T-helper 1 cell treated with Interleukin-12 subunit alpha and Interleukin-12 subunit beta and Interleukin-4 antibody, amounts not matched to agents 30 μg/mL and 1 μg/mL, for 36 hours (primary cell): ENCODE measurements at regions not wholly inside any gene's neighbourhood (a gene's known extent, or its start where the extent isn't known, plus 50 kb on each side); places are given as distances from the start of the nearest gene placed in this dataset.

Source experiments
- H3K27ac Mint-ChIP-seq: one replicate; pipeline ENCODE4 v1.8.0; 2021; ENCODE audit warnings: mild to moderate bottlenecking, mixed read lengths
- H3K27me3 Mint-ChIP-seq: one replicate; pipeline ENCODE4 v1.8.0; 2021; ENCODE audit warnings: low read depth, mixed read lengths
- H3K36me3 Mint-ChIP-seq: one replicate; pipeline ENCODE4 v1.8.0; 2021; ENCODE audit warnings: low read depth, mixed read lengths
- H3K4me1 Mint-ChIP-seq: one replicate; pipeline ENCODE4 v1.8.0; 2021; ENCODE audit warnings: low read depth, mixed read lengths
- H3K4me3 Mint-ChIP-seq: one replicate; pipeline ENCODE4 v1.8.0; 2021; ENCODE audit warnings: mild to moderate bottlenecking, moderate library complexity, mixed read lengths
- H3K9me3 Mint-ChIP-seq: one replicate; pipeline ENCODE4 v1.8.0; 2021; ENCODE audit warnings: mixed read lengths

DNA sequence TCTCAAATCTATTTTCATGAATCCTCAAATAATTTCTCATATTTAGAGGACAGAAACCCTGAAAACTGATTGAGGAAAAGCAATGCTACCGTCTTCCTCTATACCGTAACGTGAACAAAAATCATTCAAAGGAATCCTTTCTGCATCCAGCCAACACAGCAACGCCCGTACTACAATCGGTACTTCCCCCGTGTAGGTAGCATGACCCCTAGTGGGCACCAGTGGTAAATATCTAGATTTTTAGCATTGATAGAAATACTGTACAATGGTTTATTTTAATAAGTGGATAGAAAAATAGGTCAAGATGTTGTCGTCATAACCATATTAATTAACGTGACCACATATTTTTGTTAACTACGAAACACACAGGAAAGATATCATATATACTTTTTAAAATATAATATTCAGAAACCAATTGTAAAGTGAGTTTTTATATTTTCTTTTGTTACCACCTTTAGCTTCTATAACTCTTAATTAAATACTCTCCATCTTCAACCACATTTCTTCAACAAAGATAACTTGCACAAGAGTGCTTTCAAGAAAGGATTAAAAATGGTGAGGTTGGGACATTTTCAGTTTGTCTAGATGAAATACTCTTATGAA lies 194.1 kb downstream of the SS18 start:
- no peaks in the 10 kb centered on the region for H3K36me3 Mint-ChIP-seq
- H3K4me3 Mint-ChIP-seq = no peak overlapping the region
- H3K9me3 Mint-ChIP-seq = no peaks in the 10 kb centered on the region
- H3K27me3 Mint-ChIP-seq = peaks cover 15% of the 10 kb centered on the region
- no peak overlapping the region for H3K27ac Mint-ChIP-seq
- no peaks in the 10 kb centered on the region for H3K4me1 Mint-ChIP-seq

DNA sequence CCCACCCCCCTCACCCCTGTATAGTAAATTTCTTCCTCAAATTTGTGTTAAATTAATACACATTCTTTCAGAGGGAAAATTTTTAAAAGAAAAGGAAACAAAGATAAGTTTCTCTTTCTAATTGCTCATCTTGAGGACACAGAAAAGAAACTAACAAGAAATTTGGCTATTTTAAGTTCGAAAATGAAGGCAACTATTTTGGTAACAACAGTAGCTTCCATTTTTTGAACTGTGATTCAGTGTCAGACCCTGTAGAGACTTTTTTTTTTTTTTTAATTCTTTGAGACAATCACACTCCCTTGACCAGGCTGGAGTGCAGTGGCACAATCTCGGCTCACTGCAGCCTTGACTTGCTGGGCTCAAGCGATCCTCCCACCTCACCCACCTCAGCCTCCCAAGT lies 194.9 kb downstream of the SS18 start:
- no peak overlapping the region for H3K4me3 Mint-ChIP-seq
- no peaks in the 10 kb centered on the region for H3K36me3 Mint-ChIP-seq
- H3K27ac Mint-ChIP-seq = no peak overlapping the region
- peaks cover 15% of the 10 kb centered on the region for H3K27me3 Mint-ChIP-seq
- H3K4me1 Mint-ChIP-seq = no peaks in the 10 kb centered on the region
- no peaks in the 10 kb centered on the region for H3K9me3 Mint-ChIP-seq

DNA sequence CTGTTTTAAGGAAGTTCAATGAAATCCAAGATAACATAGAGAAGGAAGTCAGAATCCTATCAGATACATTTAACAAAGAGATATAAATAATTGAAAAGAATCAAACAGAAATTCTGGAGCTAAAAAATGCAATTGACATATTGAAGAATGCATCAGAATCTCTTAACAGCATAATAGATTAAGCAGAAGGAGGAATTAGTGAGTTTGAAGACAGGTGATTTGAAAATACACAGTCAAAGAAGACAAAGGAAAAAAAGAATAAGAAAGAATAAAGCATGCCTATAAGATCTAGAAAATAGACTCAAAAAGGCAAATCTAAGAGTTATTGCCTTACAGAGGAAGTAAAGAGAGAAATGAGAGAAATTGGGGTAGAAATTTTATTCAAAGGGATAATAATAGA lies 204.1 kb downstream of the SS18 start:
- peaks cover 6% of the 10 kb centered on the region for H3K9me3 Mint-ChIP-seq
- H3K4me1 Mint-ChIP-seq = no peaks in the 10 kb centered on the region
- H3K36me3 Mint-ChIP-seq = no peaks in the 10 kb centered on the region
- no peak overlapping the region for H3K4me3 Mint-ChIP-seq
- no peak overlapping the region for H3K27ac Mint-ChIP-seq
- peaks cover 4% of the 10 kb centered on the region for H3K27me3 Mint-ChIP-seq

DNA sequence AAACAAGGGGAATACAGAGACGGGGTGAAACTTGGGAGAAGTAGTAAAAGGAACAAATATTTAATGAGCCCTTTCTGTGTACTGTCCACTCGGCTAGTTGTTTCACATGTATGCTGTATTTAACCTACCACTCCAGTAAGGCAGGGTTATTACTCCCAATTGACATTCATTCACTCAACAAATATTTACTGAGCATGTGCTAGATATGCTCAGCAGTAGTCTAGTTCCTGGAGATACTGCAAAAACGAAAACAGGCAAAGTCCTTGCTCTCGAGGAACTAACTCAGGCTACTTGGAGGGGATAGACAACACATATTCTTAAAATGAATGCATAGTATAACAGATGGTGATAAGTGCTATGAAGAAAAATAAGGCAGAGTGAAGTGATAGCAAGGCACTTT lies 207.3 kb downstream of the SS18 start:
- H3K4me3 Mint-ChIP-seq = no peak overlapping the region
- H3K4me1 Mint-ChIP-seq = no peaks in the 10 kb centered on the region
- no peak overlapping the region for H3K27ac Mint-ChIP-seq
- peaks cover 6% of the 10 kb centered on the region for H3K9me3 Mint-ChIP-seq
- no peaks in the 10 kb centered on the region for H3K36me3 Mint-ChIP-seq
- peaks cover 2% of the 10 kb centered on the region for H3K27me3 Mint-ChIP-seq

DNA sequence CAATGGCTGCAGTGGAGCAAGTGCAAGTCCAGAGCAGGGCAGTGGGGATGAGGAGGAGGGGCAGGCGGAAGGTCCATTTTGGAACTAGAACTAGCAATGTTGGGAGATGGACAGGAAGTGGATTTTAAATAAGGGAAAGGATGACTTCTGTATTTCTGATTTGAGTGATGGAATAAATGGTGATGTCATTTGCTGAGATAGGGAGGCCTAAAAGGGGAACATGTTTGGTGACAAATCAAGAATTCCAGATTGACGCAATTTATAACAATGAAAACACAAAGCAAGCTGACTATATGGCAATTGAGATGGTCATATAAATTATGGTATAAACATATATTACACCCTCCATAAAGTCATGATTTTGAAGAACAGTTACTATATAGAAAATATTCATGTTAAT lies 209.3 kb downstream of the SS18 start:
- no peaks in the 10 kb centered on the region for H3K36me3 Mint-ChIP-seq
- H3K9me3 Mint-ChIP-seq = peaks cover 1% of the 10 kb centered on the region
- H3K4me1 Mint-ChIP-seq = no peaks in the 10 kb centered on the region
- H3K4me3 Mint-ChIP-seq = no peak overlapping the region
- no peak overlapping the region for H3K27ac Mint-ChIP-seq
- H3K27me3 Mint-ChIP-seq = no peaks in the 10 kb centered on the region

DNA sequence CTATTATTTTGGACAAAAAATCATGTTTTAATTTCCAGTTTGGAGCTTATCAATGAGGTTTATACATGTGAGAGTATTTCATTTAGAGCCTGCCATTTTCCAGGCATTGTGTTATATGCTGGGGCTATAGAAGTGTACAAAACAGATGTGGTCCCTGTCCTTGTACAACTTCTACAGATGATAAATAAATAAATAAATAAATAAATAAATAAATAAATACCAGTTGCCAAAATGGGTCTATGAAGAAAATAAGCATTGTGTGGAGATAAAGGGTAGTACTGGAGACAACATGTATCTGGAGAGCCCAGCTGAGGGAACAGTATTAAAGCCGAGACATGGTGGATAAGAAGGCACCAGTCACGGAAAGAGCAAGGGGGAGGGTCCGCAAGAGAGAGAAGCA lies 210.0 kb downstream of the SS18 start:
- no peaks in the 10 kb centered on the region for H3K9me3 Mint-ChIP-seq
- no peaks in the 10 kb centered on the region for H3K36me3 Mint-ChIP-seq
- H3K4me3 Mint-ChIP-seq = no peak overlapping the region
- H3K4me1 Mint-ChIP-seq = no peaks in the 10 kb centered on the region
- no peaks in the 10 kb centered on the region for H3K27me3 Mint-ChIP-seq
- no peak overlapping the region for H3K27ac Mint-ChIP-seq

DNA sequence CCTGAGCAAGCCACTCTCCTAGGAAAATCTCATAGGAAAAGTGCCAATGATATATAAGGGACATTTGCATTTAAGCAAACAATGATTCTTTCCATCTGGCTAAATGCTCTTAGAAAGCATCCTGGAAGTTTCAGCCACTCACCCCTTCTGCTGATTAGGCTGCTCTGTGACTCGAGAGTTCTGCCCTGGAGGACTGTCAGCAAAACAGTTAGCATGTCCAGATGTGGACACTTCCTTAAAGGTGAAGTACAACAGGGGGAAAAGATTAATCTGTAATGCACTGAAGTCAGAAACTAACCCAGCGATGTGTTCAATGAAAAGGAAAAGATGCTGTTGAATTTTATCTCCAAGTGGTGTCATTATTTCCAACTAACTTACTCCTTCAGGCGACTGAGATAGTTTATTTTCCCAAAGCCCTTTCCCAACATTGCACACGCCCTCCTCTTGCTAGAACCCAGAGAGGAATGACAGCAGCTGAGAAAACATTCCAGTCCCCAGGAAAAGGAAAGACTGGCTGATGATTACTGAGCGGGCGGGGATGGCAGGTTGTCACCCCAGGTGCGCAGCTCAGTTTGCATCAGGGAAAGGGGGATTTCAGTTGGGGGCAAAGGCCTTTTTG lies 214.0 kb downstream of the SS18 start:
- Mint-ChIP-seq H3K4me1 (no peaks in the 10 kb centered on the region), H3K36me3 (no peaks in the 10 kb centered on the region), H3K27me3 (no peaks in the 10 kb centered on the region), H3K27ac (no peak overlapping the region), H3K4me3 (no peak overlapping the region), H3K9me3 (no peaks in the 10 kb centered on the region)

DNA sequence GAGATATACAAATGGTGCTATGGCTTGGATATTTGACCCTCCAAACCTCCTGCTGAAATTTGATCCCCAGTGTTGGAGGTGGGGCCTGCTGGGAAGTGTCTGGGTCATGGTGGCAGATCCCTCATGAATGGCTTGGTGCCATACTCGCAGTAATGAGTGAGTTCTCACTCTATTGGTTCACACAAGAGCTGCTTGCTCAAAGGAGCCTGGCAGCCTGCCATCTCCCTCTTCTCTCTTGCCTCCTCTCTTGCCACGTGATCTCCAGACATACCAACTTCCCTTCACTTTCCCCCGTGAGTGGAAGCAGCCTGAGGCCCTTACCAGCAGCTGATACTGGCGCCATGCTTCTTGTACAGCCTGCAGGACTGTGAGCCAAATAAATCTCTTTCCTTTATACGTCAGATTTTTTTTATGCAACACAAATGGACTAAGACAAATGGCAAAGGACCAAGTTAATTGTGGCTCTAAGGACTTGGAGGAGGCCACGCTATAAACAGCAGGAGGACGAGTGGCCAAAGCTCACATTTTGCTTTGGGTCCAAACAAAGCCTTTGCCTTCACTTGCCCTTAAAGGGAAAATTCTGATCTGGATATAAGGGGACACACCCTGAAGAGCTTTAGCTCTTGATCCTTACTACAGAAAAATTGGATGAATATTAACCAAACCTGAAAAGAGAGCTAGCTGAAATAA lies 214.7 kb downstream of the SS18 start:
- Mint-ChIP-seq H3K4me1 (no peaks in the 10 kb centered on the region), H3K9me3 (no peaks in the 10 kb centered on the region), H3K27ac (no peak overlapping the region), H3K4me3 (no peak overlapping the region), H3K27me3 (no peaks in the 10 kb centered on the region), H3K36me3 (no peaks in the 10 kb centered on the region)

DNA sequence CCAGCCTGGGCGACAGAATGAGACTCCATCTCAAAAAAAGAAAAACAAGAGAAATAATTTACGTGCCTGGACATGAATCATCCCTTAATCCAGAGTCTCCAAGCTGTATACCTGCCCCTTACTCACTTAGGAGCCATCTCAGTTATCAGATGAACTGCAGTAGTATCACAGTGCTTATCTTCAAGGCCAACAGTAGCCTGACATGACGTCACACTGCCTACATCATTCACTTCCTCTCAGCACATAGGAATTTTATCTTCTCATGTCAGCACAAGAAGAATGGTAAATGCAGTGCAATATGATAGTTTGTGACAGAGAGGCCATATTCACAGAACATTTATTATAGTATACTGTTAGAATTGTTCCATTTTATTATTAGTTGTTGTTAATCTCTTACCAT lies 216.6 kb downstream of the SS18 start:
- Mint-ChIP-seq H3K4me1 (no peaks in the 10 kb centered on the region), H3K36me3 (no peaks in the 10 kb centered on the region), H3K4me3 (no peak overlapping the region), H3K27me3 (no peaks in the 10 kb centered on the region), H3K9me3 (no peaks in the 10 kb centered on the region), H3K27ac (no peak overlapping the region)

DNA sequence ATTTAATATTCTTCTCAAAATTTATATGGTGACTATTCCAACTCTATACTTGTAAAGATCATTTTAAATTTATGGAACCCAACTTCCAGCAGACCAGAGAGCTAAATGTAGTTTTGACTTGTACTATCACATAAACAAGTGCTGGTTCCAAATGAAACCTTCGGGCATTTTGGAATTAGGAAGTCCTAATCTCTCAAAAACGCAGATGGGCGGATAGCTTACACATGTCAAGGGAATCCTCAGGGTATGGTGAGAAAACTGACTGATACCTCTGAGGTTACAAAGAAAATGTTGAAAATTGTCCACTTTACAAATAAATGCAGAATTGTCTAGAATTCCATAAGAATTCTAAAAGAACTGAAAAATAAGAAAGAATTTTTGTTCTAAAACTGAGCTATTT lies 224.1 kb downstream of the SS18 start:
- H3K36me3 Mint-ChIP-seq = no peaks in the 10 kb centered on the region
- no peak overlapping the region for H3K27ac Mint-ChIP-seq
- no peaks in the 10 kb centered on the region for H3K4me1 Mint-ChIP-seq
- H3K27me3 Mint-ChIP-seq = peaks cover under 1% of the 10 kb centered on the region
- no peak overlapping the region for H3K4me3 Mint-ChIP-seq
- H3K9me3 Mint-ChIP-seq = no peaks in the 10 kb centered on the region

DNA sequence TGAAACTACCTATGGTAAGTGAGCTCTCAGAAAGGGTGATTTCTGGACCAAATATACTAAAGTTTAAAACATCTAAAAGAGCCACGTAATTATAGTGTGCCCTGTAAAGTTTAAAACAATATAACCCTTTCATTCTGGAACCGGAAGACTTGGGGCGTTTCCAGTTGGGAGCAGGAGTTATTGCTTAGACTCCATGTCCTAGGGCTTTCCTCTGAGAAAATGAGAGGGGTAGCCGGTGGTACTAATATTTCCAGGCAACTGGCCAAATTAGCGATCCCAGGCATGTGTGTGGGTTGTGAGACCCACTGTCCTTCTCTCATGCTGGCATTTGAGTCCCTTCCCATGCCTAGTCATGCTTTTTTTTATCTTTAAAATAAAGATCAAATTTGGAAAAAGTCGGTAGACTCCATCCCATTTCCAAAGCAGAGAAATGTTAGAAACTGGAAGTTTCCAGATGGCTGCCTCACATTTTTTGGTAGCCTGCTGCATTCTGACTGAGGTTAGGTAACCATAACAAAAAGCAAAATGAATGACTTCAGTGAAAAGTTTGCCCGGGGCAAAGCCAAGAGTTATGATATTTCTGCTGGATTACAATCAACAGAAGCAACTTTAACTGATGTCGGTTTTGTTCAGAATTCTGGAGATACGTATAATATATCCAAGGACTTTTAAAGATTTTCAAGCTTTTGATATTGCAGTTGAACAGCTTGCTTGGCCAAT lies 227.4 kb downstream of the SS18 start:
- Mint-ChIP-seq H3K4me1 (no peaks in the 10 kb centered on the region), H3K36me3 (no peaks in the 10 kb centered on the region), H3K27ac (no peak overlapping the region), H3K27me3 (peaks cover 4% of the 10 kb centered on the region), H3K9me3 (no peaks in the 10 kb centered on the region), H3K4me3 (no peak overlapping the region)

DNA sequence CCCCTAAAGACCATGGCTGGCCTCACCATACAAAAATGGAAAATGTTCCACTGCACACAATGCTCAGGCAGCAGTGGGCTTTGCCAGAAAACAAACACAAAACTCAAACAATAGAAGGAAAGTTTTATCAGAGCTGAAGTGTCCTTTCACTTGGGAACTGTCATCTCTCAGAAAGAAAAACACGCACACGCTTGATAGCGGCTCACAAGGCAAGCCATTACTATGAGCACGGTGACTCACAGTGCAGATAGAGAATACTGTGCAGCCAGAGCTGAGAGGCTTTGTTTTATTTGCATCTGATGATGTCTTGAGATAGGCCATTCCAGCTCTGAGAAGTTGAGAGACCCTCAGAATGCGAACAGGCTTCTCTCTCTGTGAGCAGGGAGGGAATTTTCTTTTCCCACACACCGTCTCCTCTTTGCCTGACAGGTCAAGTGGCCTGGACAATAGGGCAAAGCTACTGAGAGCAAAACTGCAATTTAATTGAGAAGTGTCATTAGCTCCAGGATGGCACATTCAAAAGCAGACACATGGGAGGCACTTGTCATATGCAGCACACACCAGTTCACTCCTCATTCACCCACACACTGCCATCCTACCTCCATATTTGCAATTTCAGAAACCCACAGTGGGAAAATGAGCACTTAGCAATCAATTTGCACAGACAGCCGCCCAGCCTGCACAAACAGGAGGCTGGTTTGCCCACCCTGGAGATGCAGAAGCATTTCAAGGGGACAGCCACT lies 236.6 kb downstream of the SS18 start:
- Mint-ChIP-seq H3K27ac (no peak overlapping the region), H3K4me1 (no peaks in the 10 kb centered on the region), H3K9me3 (no peaks in the 10 kb centered on the region), H3K4me3 (no peak overlapping the region), H3K36me3 (no peaks in the 10 kb centered on the region), H3K27me3 (no peaks in the 10 kb centered on the region)

DNA sequence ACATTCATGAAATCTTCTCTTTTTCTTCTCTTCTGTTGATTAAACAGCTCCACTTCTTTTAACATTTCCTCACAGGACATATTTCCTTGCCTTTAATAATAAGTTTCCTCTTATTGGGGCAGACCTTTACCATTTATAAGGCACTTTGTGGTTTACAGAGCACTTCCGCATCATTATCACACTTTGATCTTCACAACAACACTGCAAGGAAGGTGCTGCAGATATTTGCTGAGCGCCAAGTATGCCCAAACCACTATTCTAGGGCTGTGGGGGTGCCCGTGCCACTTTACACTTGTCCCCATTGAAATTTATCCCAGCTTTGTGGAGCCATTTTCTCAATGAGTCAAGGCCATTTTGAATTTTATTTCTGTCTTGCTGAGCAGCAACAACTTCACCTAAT lies 246.6 kb downstream of the SS18 start:
- Mint-ChIP-seq H3K4me1 (no peaks in the 10 kb centered on the region), H3K4me3 (no peak overlapping the region), H3K27ac (no peak overlapping the region), H3K9me3 (no peaks in the 10 kb centered on the region), H3K27me3 (no peaks in the 10 kb centered on the region), H3K36me3 (no peaks in the 10 kb centered on the region)

DNA sequence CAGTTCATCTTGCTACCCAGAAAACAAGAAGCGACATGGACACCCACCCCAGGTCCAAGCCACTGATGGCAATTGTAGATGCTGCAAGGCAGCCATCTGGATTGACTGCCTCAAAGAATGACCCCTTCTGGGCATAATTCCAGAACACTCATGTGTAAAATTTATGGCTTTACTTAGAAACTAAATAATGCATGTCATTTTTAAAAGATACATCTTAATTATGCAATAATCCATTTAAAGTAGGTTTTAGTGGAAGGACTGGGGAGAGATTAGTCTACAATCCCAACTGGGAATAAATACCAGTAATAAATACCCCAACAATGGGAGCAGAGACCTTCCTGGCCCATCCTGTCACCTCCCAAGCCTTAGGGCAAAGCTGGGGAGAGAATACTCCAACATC lies 247.7 kb downstream of the SS18 start:
- H3K36me3 Mint-ChIP-seq = no peaks in the 10 kb centered on the region
- H3K27ac Mint-ChIP-seq = no peak overlapping the region
- no peaks in the 10 kb centered on the region for H3K9me3 Mint-ChIP-seq
- H3K27me3 Mint-ChIP-seq = no peaks in the 10 kb centered on the region
- no peaks in the 10 kb centered on the region for H3K4me1 Mint-ChIP-seq
- no peak overlapping the region for H3K4me3 Mint-ChIP-seq
